Left cardiac atrium (tissue), 4 donors: ENCODE measurements at regions not wholly inside any gene's neighbourhood (a gene's known extent, or its start where the extent isn't known, plus 50 kb on each side); places are given as distances from the start of the nearest gene placed in this dataset.
"Not testable (repeated sequence)": the region's sequence is repeated elsewhere in the genome, so short reads cannot be mapped to it uniquely, and the experiment has no call there.

Source experiments
- ATAC-seq, 2 donors: fragments of 200-7000 bp; cut with Tn5 transposase; one replicate each; pipeline ENCODE4 v1.9.1; 2020; ENCODE audit warnings: mild to moderate bottlenecking in 2 of 2, moderate library complexity in 2 of 2
- DNase-seq: peaks from one replicate; pipeline ENCODE4 v3.0.0-alpha.2; 2020
- intact Hi-C, 2 donors: fragments of 100-400 bp; cut with DNase I; formaldehyde crosslinking; loops; one replicate each; pipeline versions ENCODE4 v1.14.1 to v1.15.1; 2022 to 2023
- donor health status: DM: no; HTN: yes; CAD: no.
- donor health status: DM: no; HTN: yes; CAD: no; lungs with severe emphysema.
- donor health status: DM: yes; HTN: yes; CAD: no.
- donor health status: Dilated cardiomyopathy.

DNA sequence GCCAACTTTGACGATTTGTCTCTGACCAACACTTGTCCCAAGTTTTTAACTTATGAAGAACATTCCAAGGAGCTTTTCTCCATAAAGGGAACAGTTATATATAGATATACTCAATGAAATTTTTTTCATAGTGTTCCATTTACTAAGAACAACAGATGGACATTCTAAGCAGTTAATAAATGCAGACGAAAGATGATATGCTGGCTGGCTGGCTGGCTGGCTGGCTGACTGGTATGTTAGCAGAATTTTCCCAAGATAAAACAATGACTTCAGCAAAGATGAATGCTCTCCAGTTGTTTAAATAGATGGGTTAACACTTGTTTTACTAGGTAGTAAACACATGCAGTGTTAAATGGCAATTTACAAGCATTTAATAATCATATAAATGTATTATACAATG, 62.2 kb downstream of the SPANXN3 start:
- intact Hi-C loops: no loop called here
- ATAC-seq: peak in 1 of 2 donors; percentile 44
- DNase-seq: no peak

DNA sequence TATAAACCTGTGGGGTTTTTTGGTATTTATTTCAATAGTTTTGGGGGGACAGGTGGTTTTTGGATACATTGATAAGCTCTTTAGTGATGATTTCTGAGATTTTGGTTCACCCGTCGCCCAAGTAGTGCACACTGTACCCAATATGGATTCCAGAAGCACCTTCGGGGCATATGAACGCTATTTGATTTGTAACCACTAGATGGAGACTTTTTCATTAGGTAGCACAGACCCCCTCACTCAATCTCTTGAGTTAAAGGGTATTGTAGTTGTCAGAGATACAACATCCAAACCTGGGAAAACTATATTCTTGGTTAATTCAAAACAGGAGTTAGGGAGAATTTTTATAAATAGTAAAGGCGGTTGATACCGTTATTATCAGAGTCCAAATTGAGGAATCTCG, 79.8 kb downstream of the SPANXN3 start:
- ATAC-seq (no peak), DNase-seq (no peak)
- intact Hi-C loops: no loop called here

DNA sequence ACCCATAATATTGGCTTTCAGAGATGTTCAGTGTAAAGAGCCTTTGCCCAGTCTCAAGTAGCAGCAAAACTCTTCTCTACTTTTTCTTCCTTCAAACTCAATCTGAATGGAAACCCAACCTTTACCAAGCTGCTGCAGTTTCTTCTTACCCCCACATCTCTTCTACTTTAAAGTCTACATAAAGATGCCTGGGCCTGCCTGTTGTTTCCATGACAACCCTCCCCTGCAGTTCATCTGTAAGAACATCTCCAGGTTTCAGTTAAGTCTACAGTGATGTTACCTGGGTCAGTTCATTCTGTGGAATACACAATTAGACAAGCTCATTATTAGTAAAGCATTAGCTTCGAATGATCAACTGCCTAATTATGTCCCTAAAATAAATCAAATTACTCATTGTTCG, 81.4 kb downstream of the SPANXN3 start:
- intact Hi-C loops: no loop called here
- DNase-seq (no peak), ATAC-seq (no peak)

DNA sequence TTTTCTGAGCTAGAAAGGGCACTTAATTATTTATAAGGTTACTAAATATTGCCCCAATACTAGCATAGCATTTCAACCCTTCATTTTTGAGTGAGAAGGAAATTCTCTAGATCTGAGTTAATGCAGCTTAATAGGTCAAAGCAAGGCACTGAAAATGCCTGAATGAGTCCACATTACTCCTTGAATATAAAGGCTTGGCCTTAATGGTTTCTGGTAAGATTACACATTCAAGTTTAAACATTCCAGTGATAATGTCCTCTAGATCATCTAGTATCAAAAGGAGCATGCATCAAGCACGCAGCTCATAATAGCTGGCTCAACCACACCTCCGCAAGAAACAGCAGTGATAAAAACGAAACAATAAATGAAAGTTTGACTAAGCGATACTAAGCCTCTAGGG, 87.5 kb downstream of the SPANXN3 start:
- intact Hi-C loops: no loop called here
- DNase-seq (no peak), ATAC-seq (no peak)

DNA sequence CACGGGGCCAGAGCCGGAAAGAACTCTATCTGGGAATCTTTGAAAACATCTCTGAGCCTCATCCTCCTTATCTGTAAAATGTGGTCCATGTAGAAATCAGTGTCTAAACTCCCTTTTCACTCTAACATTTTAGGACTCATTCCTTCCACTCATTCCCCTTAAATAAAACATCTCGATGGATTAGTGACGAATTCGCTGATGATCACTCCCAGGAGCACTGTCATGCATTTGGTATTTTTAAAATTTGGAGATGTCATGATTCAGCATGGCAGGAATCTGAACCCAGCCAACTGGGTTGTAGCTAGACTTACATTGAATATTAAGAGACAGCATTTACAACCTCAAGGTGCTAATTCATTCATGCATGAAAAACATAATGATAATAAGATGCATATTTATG, 88.1 kb downstream of the SPANXN3 start:
- ATAC-seq: no peak
- DNase-seq: no peak
- intact Hi-C loops: no loop called here

DNA sequence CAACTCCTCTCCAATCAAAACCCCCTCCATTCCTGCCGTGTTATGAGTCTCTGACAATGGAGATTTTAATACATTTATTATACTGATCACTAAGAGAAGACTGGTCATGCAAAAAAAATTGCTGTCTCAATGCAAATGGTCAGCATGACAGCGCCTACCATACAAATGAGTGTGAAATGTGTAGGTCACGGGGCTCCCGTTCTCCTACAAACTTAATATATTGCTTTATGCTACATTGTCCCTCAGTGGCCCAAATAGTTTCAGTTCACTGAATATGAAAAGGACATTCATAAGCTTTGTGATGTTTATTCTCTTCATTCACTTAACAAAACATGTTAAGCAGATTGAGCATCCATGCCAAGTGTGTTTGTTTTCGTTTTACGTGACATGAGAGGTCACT, 116.1 kb downstream of the SPANXN3 start:
- intact Hi-C loops: no loop called here
- ATAC-seq (no peak), DNase-seq (no peak)

DNA sequence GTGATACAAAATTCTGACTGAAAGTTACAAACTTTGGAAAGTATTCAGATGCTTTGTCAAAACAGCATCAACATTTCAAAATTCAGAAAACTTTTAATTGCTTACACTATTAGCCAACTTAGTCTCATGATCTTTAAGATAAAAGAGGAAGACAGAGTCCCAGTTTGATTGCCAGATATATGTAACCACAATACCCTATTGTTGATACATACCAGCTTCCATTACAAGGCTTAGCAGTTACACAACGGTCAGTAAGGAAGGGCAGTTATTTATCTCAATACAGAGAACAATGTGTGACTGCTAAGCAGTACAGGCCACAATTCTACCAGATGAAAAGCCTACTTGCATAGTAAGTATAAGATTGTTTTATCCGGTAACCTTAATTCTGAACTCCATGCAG, 138.4 kb downstream of the SPANXN3 start:
- intact Hi-C loops: no loop called here
- DNase-seq (no peak), ATAC-seq (no peak)

DNA sequence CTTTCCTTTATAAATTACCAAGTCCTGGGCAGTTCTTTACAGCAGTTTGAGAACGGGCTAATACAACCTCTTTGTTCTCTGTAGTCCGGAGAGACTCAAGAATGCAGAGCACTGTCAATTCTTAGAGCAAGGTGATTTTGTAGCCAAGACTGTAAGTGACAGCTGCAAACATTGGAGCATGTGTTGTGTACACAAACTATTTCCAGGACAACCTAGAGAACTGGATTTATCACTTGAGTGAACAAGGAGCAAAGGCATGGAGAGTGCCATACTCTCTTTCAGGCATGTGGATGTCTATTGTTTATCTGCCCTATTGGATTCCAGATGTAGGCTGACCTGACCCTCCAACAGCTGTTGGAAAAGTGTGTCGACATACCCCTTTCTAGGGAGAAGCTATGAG, 153.9 kb downstream of the SPANXN3 start:
- DNase-seq (no peak), ATAC-seq (no peak)
- intact Hi-C loops: no loop called here

DNA sequence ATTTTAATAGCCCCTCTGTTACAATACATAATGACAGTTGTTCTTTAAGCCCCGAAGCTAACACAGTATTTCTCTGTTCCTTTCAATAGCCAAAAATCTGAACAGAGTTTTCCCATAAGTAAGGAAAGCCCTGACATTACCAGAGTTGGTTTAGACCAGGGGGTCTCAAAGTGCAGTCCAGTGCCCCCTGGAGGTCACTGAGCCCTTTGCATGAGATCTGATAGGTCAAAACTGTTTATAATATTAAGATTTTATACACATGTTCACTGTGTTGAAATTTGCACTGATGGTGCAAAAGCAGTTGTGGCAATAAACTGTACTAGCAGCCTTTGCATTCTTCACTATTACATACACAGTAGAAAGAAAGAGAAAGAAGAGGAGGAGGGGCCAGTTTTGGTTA, 177.1 kb downstream of the SPANXN3 start:
- intact Hi-C loops: no loop called here
- ATAC-seq (no peak), DNase-seq (no peak)

DNA sequence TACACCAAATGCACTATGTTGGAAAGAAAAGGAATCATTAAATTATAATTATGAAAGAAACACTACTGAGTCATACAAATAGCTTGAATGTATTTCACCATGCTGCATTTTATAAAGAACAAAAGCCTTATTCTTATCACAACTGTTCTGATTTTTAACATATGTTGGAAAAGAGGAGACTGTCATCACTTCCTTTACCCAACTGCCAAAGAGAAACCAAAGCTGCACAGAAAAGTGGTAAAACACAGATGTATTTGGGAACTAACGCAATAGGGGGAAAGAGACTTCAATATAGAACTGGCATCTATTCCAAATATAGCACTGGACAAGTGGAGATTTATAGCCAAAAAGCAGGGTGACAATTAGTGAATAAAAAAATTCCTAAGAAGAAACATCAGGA, 181.0 kb downstream of the SPANXN3 start:
- ATAC-seq: no peak
- intact Hi-C loops: no loop called here
- DNase-seq: no peak

DNA sequence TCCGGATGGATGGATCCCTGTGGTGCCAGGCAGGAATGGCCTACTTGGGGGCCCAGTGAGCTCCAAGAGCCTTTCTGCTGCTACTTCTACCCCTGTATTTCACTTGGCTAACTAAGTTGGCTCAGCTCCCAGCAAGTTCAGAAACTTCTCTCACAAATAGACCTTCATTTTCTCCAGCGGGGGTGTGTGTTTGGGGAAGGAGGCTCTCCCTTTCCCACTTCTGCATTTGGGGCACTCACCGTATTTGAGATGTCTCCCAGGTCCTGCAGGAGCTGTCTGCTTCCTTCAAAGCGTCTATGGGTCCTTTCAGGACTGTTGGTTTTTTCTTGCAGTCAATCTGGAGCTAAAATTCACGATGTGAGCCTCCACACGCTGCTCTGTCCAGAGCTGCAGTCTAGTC, 197.7 kb downstream of the SPANXN3 start:
- intact Hi-C loops: no loop called here
- ATAC-seq (no peak), DNase-seq (no peak)

DNA sequence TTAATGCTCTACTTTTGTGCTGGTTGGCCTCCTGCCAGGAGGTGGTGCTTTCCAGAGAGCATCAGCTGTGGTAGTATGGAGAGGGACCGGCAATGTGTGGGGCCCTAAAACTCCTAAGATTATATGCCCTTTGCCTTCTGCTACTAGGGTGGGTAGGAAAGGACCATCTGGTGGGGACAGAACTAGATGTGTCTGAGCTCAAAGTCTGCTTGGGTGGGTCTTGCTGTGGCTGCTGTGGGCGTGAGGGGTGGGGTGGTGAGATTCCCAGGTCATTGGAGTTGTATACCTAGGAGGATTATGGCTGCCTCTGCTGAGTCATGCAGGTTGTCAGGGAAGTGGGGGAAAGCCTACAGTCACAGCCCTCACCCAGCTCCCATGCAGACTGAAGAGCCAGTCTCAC, 198.4 kb downstream of the SPANXN3 start:
- ATAC-seq, intact Hi-C loops, DNase-seq: not testable (repeated sequence)

DNA sequence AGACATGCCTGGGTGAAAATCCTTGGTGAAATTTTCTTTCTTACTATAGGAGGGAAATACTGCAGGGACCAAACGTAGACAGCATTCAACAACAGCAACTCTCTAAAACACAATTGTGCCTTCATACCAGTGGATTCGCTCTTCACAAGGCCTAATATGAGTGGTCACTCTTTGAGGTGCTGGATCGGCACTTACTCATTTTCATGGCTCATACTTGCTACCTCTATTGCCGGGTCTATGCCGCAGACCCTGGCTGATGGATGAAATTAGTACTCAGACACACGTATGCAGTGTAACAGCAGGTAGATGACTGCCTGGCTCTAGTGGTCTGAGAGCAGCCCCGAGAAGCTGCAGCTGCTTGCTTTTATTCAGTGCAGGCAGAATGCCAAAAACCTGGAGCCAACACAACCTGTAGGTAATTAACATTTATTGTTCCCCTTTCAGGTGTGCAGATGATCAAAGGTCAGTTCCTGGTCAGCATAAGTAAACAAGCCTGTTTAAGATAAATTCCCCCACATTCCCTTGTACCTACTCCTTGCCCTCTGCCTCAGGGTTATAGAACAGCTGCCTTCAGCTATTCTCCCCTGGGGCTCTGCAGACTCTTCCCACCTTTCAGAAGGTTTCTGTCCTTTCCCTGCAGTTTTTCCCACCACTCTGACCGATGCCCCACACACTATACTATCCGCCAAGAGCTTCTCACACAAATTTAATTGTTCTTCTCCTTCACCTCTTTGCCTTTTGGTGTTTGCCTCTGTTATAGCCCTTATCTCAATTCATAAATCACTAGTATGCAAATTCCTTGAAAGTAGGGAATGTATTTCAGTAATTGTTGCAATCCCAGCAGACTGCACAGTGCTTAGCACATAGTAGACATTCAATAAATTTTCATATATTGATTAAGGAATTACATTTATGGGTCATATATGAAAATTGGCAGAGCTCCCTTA, 210.0 kb downstream of the SPANXN3 start:
- intact Hi-C loops: no loop called here
- ATAC-seq (no peak), DNase-seq (no peak)

DNA sequence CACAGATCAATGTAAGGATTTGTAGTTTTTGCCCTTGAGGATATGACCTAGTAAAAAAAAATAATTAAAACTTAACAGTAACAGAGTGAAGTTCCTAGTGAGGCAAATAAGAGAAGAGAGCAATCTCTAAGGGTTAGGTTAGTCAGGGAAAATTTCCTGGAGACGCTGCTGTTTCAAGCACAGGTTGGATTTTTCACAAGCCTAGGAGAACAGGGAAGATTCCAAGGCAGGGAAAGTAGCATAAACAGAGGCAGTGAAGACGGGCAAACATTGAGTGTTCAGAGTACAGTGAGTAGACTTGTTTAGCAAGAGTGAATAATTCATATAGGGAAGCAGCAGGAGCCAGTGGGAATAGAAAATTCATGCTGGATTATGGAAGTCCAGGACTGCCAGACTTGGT, 212.8 kb downstream of the SPANXN3 start:
- intact Hi-C loops: no loop called here
- DNase-seq: no peak
- ATAC-seq: no peak

DNA sequence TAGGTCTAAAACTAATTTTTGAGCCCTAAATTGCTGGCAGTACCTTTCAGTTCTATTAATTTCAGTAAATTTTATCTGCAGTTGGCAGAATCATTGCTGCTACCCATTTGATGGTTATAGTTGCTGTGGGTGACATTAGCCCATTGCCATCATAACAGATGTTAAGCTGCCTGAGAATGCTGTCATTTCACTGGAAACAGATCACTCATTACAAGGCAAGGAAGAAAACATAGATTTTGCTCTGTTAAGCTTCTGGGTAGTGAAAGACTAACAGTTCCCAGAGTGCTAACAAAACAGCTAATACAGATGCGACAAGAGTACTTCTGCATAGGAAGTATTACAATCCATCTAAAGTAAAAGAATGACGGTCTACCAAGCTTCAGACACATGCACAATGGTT, 213.2 kb downstream of the SPANXN3 start:
- DNase-seq (no peak), ATAC-seq (no peak)
- intact Hi-C loops: no loop called here

DNA sequence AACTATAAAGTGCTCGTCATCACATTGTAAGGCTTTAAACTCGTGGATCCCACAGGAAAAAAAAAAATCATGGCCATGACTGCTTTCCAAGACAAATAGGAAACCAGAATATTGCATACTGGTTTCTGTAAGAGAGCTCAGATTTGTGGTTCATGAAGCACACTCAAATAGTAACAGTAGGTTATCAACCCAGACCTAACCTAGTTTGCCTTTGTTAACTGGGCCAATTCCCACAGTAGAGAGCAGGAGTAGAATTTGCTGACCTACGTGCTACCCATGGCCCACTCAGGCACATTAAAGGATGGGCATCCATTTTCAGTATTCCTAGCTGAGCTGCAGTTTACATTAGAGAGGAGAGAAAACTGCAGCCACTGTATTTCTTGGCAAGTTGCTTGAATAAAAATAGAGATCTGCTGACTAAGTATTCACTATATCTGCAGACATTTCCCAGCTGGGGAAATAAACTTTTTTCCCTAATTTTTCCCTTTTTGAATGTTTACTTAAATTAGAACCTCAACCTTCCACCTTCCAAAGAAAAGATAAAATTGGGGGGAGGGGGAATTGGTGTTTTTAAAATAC, 218.5 kb downstream of the SPANXN3 start:
- DNase-seq: no peak
- intact Hi-C loops: no loop called here
- ATAC-seq: no peak

DNA sequence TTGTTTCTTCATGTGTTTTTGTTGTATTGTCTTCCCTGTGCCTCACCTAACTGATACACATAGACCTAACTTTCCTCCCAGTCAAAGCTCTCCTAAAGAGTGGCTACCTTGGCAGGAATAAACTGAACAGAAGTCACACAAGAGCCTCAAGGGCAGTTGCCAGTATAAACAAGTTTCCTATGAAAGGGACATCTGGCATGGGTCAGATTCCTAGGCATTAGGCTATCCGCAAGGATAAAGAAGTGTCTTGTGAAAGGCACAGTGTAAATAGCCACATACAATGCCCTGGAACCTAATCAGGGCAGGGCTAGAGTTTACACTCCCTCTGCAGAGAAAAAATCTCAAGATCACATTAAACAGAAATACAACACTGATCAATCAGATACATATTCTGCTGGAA, 220.8 kb downstream of the SPANXN3 start:
- no peak for ATAC-seq
- intact Hi-C loops: no loop called here
- no peak for DNase-seq

DNA sequence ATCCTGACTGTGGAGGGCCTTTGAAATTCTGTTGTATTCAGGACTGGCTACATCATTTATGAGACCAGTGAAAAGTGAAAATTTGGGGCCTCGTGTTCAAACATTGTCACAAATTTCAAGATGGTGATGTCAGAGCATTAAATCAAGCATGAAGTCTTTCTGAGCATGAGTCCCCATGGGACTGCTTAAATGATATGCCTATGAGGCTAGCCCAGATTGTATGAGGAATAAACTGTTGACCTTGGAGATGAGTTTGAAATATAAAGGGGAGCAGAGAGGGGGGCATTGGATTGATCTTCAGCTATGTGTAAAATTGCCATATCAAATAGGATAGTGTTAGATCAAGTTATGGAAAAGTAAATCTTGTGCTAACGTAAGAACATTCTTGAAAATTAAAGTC, 230.0 kb downstream of the SPANXN3 start:
- ATAC-seq: no peak
- no peak for DNase-seq
- intact Hi-C loops: no loop called here

DNA sequence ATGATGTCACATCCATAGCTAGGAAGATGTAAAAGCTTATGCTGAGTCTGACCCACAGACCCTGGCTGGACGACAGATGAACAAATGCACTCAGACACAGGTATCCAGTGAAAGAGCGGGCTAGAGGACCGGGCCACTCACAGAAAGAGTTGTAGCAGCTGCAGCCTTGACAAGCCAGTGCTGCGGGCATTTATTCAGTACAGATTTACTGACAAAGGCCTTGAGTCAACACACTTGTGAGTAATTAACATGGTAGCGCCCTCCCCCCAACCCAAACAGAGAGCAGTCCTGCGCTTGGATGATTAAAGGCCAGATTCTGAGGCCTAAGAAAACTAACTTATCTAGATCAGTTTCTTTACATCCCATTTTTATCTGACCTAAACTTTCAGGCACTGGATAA, 244.6 kb downstream of the SPANXN4 start:
- no peak for DNase-seq
- no peak for ATAC-seq
- intact Hi-C loops: no loop called here

DNA sequence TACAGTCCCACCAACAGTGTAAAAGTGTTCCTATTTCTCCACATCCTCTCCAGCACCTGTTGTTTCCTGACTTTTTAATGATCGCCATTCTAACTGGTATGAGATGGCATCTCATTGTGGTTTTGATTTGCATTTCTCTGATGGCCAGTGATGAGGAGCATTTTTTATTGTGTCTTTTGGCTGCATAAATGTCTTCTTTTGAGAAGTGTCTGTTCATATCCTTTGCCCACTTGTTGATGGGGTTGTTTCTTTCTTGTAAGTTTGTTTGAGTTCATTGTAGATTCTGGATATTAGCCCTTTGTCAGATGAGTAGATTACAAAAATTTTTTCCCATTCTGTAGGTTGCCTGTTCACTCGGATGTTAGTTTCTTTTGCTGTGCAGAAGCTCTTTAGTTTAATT, 218.9 kb downstream of the SPANXN4 start:
- DNase-seq, ATAC-seq, intact Hi-C loops: not testable (repeated sequence)

DNA sequence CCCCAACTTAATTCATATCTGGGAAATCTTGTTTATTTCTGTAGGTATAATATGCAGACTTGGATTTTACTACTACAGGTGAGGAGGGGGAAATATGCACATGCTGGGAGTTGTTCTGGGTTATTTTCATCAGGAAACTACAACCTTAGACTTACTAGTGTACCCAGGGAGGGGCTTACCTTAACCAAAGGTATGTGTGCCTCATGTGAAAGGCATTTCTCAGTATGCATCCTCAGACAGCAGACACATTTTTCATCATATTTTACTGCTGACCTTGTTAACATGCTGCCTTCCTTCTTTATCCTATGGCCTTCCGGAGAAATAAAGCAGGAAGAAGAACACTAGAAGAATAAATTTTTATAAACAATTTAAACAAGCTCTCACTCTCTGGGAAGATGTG, 214.9 kb downstream of the SPANXN4 start:
- ATAC-seq: no peak
- no peak for DNase-seq
- intact Hi-C loops: no loop called here
